ENCODE measurements at regions not wholly inside any gene's neighbourhood (a gene's known extent, or its start where the extent isn't known, plus 50 kb on each side); places are given as distances from the start of the nearest gene placed in this dataset.

- TF ChIP-seq ARID4A (CRISPR knock-in tag; IDR thresholded peaks at IDR 0.05; ENCODE audit: borderline replicate concordance) (no peak; the same call in 1 of the 2 replicates), ETV6 (CRISPR knock-in tag; conservative IDR thresholded peaks at IDR 0.05) (no peak), DNMT1 (CRISPR knock-in tag; IDR thresholded peaks at IDR 0.05) (no peak), ZNF615 (CRISPR knock-in tag; IDR thresholded peaks at IDR 0.05; ENCODE audit: borderline replicate concordance) (0 out of 2 replicates have a peak, but pooled peaks have one; percentile 23), TCF7L2 (IDR thresholded peaks at IDR 0.05; ENCODE audit: low read depth, low read length) (no peak), MTA1 (CRISPR knock-in tag; IDR thresholded peaks at IDR 0.05; ENCODE audit: borderline replicate concordance) (no peak; the same call in 1 of the 2 replicates), ZHX1 (CRISPR knock-in tag; IDR thresholded peaks at IDR 0.05; ENCODE audit: low read depth) (no peak), STAG1 (CRISPR knock-in tag; IDR thresholded peaks at IDR 0.05) (no peak), RFX5 (IDR thresholded peaks at IDR 0.05; ENCODE audit: low read depth, low read length) (no peak), THAP7 (CRISPR knock-in tag; IDR thresholded peaks at IDR 0.05) (no peak), ZNF597 (CRISPR knock-in tag; IDR thresholded peaks at IDR 0.05) (no peak), ZNF10 (CRISPR knock-in tag; IDR thresholded peaks at IDR 0.05; ENCODE audit: borderline replicate concordance, low read depth) (no peak)
These were observed 72.4 kb upstream of the KDM7A start (continued) for GRCh38 chr7:140249036-140249806.

Data from HepG2 (cell line).